ENCODE measurements at regions not wholly inside any gene's neighbourhood (a gene's known extent, or its start where the extent isn't known, plus 50 kb on each side); places are given as distances from the start of the nearest gene placed in this dataset.

DNA sequence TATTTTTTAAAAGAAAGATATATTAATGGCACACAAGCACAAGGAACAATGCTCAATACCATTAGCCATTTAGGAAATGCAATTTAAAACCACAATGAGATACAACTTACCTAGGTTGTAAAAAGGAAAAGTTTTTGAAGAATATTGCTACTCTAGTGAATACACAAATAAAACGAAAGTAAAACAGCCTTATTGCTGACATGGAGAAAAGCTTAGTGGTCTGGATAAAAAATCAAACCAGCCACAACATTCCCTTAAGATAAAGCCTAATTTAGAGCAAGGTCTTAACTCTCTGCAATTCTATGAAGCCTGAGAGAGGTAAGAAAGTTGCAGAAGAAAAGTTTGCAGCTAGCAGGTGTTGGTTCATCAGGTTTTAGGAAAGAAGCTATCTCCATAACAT lies 892.7 kb upstream of the ALCAM start:
- Mint-ChIP-seq H3K27me3 (no peaks in the 10 kb centered on the region), H3K36me3 (ENCODE audit: low read depth) (no peaks in the 10 kb centered on the region), H3K27ac (no peak overlapping the region), H3K4me3 (no peak overlapping the region), H3K4me1 (ENCODE audit: low read depth) (no peaks in the 10 kb centered on the region), H3K9me3 (peaks cover 15% of the 10 kb centered on the region)
- DNase-seq, result no peak

GRCh38 chr3:104503022-104503421 lies 863.7 kb upstream of the ALCAM start:
- Mint-ChIP-seq H3K27ac (no peak overlapping the region), H3K27me3 (no peaks in the 10 kb centered on the region), H3K4me3 (no peak overlapping the region), H3K9me3 (no peaks in the 10 kb centered on the region), H3K4me1 (ENCODE audit: low read depth) (no peaks in the 10 kb centered on the region), H3K36me3 (ENCODE audit: low read depth) (no peaks in the 10 kb centered on the region)
- DNase-seq, result no peak

DNA sequence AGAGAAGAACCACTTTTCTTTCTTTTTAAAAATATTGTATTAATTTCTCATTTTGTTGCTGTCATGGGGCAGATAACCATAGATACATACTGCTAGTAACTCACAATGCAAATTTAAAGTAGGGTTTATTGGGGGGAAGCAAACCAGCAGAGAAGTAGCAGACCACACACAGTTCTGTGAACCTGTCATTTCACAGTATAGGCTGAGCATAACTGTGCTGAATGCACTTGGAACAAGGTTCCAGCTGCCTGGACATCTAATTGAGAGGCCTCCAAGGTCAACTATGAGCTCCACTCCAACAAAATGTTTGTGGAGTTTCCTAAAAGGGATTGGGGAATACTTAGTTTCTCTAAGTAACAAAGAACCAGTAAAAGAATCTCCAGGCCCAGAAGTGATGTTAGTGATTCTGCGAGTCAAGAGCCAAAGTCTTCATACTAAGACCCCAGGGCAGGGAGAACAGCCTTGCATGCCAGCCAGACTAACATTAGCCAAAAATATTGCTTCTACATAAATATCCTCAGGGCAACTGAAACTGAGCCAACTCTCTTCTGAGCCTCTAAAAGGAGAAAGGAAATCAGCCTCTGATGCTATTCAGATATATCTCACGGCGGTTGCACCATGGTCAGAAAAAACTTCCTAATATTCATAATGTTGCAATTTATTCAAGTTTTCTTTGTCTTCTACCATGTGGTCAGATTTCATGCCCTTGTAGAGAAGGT lies 856.4 kb upstream of the ALCAM start:
- H3K27ac Mint-ChIP-seq, result no peak overlapping the region
- H3K9me3 Mint-ChIP-seq, result peaks cover 6% of the 10 kb centered on the region
- DNase-seq, result no peak
- no peak overlapping the region for H3K4me3 Mint-ChIP-seq
- H3K36me3 Mint-ChIP-seq (ENCODE audit: low read depth), result no peaks in the 10 kb centered on the region
- no peaks in the 10 kb centered on the region for H3K27me3 Mint-ChIP-seq
- no peaks in the 10 kb centered on the region for H3K4me1 Mint-ChIP-seq (ENCODE audit: low read depth)

- H3K9me3 Mint-ChIP-seq, result peaks cover 6% of the 10 kb centered on the region
- no peaks in the 10 kb centered on the region for H3K36me3 Mint-ChIP-seq (ENCODE audit: low read depth)
- no peak for DNase-seq
- no peak overlapping the region for H3K4me3 Mint-ChIP-seq
- no peaks in the 10 kb centered on the region for H3K27me3 Mint-ChIP-seq
- H3K4me1 Mint-ChIP-seq (ENCODE audit: low read depth), result no peaks in the 10 kb centered on the region
- no peak overlapping the region for H3K27ac Mint-ChIP-seq
Observed at GRCh38 chr3:104514371-104514770, 852.3 kb upstream of the ALCAM start.

DNA sequence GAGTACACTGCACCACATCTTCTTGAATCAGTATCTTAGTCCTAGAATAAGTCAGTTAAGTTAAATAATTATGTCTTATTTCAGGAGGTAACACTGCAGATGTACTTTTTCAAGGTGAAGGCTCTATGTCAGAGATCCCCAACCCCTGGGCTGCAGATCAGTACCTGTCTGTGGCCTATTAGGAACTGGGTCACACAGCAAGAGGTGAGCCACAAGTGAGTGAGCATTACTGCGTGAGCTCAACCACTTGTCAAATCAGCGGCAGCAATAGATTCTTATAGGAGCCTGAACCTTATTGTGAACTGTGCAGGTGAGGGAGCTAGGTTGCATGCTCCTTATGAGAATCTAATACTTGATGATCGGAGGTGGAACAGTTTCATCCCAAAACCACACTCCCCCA lies 851.9 kb upstream of the ALCAM start:
- Mint-ChIP-seq H3K36me3 (ENCODE audit: low read depth) (no peaks in the 10 kb centered on the region), H3K27me3 (no peaks in the 10 kb centered on the region), H3K4me3 (no peak overlapping the region), H3K9me3 (peaks cover 6% of the 10 kb centered on the region), H3K27ac (no peak overlapping the region), H3K4me1 (ENCODE audit: low read depth) (no peaks in the 10 kb centered on the region)
- no peak for DNase-seq

- peaks cover under 1% of the 10 kb centered on the region for H3K9me3 Mint-ChIP-seq
- no peaks in the 10 kb centered on the region for H3K4me1 Mint-ChIP-seq (ENCODE audit: low read depth)
- H3K36me3 Mint-ChIP-seq (ENCODE audit: low read depth), result no peaks in the 10 kb centered on the region
- H3K4me3 Mint-ChIP-seq, result no peak overlapping the region
- DNase-seq, result no peak
- H3K27ac Mint-ChIP-seq, result no peak overlapping the region
- H3K27me3 Mint-ChIP-seq, result peaks cover 4% of the 10 kb centered on the region
Observed at GRCh38 chr3:104519068-104519467, 847.6 kb upstream of the ALCAM start.

- H3K4me3 Mint-ChIP-seq, result no peak overlapping the region
- no peak overlapping the region for H3K27ac Mint-ChIP-seq
- no peaks in the 10 kb centered on the region for H3K36me3 Mint-ChIP-seq (ENCODE audit: low read depth)
Observed at GRCh38 chr3:104519468-104520227, 847.1 kb upstream of the ALCAM start.

GRCh38 chr3:104520228-104520655 lies 846.5 kb upstream of the ALCAM start:
- H3K27me3 Mint-ChIP-seq, result peaks cover 4% of the 10 kb centered on the region
- no peak overlapping the region for H3K27ac Mint-ChIP-seq
- H3K36me3 Mint-ChIP-seq (ENCODE audit: low read depth), result no peaks in the 10 kb centered on the region
- DNase-seq, result no peak
- H3K4me1 Mint-ChIP-seq (ENCODE audit: low read depth), result no peaks in the 10 kb centered on the region
- H3K4me3 Mint-ChIP-seq, result no peak overlapping the region
- no peaks in the 10 kb centered on the region for H3K9me3 Mint-ChIP-seq

More at GRCh38 chr3:104519468-104520227, 847.1 kb upstream of the ALCAM start:
- no peak for DNase-seq
- H3K27me3 Mint-ChIP-seq, result peaks cover 4% of the 10 kb centered on the region
- H3K4me1 Mint-ChIP-seq (ENCODE audit: low read depth), result no peaks in the 10 kb centered on the region
- H3K9me3 Mint-ChIP-seq, result no peaks in the 10 kb centered on the region

DNA sequence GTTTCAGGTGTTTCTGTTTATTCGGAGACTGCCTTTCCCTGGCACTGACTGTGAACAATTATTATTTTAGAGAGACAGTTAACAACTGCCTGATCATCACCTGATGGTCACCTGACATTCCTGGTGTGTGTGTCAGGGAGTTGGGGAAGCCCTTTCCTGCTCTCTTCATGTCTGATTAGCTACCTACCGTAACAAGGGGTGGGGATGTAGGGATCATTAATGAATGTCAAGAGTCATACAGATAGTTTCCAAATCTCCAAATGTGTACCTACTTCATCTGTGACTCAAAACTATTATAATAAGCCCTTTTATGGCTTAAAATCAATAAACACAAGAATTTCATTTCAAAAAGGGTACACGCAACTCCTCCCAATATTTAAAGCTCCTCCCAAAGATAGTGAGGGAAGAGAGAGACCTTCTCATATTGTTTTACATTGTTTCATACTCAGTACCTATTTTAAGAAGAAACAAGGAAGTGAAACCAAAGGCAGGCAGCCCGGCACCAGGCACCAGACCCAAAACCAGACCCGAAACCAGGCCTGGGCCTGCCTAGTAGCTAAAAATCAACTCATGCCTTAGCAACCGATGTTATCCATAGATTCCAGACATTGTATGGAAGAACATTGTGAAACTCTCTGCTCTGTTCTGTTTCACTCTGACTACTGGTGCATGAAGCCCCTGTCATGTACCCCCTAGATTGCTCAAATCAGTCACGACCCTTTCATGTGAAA lies 844.9 kb upstream of the ALCAM start:
- Mint-ChIP-seq H3K36me3 (ENCODE audit: low read depth) (no peaks in the 10 kb centered on the region), H3K27ac (no peak overlapping the region), H3K4me3 (no peak overlapping the region), H3K4me1 (ENCODE audit: low read depth) (no peaks in the 10 kb centered on the region), H3K9me3 (no peaks in the 10 kb centered on the region), H3K27me3 (peaks cover 4% of the 10 kb centered on the region)
- DNase-seq, result no peak

DNA sequence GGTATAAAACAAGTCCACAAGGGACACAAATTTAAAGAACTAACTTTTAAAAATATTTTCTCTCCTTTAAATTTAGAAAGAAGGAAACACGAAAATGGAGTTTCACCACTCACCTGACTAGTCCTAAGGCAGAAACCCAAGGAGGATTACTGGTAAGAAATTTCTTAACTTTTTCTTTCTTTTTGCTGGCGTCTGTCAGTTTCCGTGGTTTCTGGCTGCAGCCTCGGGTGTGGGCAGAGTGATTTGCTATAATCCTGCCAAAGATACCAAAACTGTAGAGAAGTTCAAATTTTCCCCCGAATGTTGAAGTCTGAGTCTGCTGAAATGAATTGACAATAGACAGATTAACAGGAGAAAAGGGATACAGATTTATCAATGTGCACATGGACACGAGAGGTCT lies 843.6 kb upstream of the ALCAM start:
- Mint-ChIP-seq H3K27me3 (peaks cover 4% of the 10 kb centered on the region), H3K9me3 (no peaks in the 10 kb centered on the region), H3K4me1 (ENCODE audit: low read depth) (no peaks in the 10 kb centered on the region), H3K27ac (no peak overlapping the region), H3K36me3 (ENCODE audit: low read depth) (no peaks in the 10 kb centered on the region), H3K4me3 (no peak overlapping the region)
- DNase-seq, result no peak

DNA sequence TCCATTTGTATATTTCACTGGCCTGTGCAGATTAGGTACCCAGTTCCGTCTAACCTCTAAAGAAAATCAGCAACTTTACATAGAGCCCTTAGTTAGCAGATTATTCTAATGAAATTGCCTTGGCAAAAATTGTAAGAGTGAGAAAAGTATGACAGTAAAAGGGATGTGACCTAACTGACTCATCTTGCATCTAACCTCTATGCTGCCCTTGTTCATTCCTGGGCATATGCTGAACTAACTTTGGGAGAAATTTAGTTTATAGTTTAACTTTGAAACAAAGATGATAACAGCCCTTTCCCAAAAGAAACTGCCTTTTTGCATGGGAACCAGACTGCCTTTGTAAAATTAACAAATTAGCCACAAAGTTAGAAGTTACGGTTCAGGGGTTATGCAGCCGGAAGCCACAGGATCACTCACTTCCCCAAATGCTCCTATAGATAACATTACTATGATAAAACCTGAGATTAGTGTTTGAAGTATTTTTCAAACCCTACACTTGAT lies 839.8 kb upstream of the ALCAM start:
- Mint-ChIP-seq H3K27me3 (peaks cover 5% of the 10 kb centered on the region), H3K4me1 (ENCODE audit: low read depth) (no peaks in the 10 kb centered on the region), H3K4me3 (no peak overlapping the region), H3K27ac (no peak overlapping the region), H3K36me3 (ENCODE audit: low read depth) (no peaks in the 10 kb centered on the region), H3K9me3 (peaks cover 6% of the 10 kb centered on the region)
- no peak for DNase-seq

DNA sequence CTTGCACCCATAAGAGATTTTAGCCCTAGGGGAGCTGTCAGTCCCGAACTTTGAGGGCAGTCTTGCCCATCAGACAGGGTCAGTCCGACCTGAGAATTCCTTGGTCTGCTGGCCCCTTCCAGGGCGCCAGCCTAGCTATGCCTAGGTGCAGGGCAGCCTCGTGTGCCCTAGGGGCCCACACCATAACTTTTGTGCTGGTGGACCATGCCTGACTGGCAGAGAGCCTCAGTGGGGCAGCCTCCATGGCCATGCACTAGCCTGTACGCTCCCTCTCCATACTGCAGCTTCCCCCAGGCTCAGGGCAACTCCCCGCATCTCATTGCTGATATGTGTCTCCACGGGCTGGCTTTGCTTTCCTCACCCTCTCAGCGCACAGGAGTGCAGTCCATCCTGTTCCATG lies 835.8 kb upstream of the ALCAM start:
- Mint-ChIP-seq H3K27ac (no peak overlapping the region), H3K4me1 (ENCODE audit: low read depth) (no peaks in the 10 kb centered on the region), H3K36me3 (ENCODE audit: low read depth) (no peaks in the 10 kb centered on the region), H3K9me3 (peaks cover 13% of the 10 kb centered on the region), H3K27me3 (peaks cover 5% of the 10 kb centered on the region), H3K4me3 (no peak overlapping the region)
- DNase-seq, result no peak

DNA sequence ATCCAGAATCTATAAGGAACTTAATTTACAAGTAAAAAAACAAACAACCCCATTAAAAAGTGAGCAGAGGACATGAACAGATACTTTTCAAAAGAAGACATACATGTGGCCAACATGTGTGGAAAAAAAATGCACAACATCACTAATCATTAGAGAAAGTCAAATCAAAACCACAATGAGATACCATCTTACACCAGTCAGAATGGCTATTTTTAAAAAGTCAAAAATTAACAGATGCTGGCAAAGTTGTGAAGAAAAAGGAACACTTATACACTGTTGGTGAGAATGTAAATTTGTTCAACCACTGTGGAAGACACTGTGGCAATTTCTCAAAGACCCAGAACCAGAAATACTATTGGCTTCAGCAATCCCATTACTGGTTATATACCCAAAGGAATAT lies 830.0 kb upstream of the ALCAM start:
- Mint-ChIP-seq H3K4me1 (ENCODE audit: low read depth) (no peaks in the 10 kb centered on the region), H3K9me3 (peaks cover 8% of the 10 kb centered on the region), H3K27me3 (no peaks in the 10 kb centered on the region), H3K27ac (no peak overlapping the region), H3K36me3 (ENCODE audit: low read depth) (no peaks in the 10 kb centered on the region), H3K4me3 (no peak overlapping the region)
- DNase-seq, result no peak

DNA sequence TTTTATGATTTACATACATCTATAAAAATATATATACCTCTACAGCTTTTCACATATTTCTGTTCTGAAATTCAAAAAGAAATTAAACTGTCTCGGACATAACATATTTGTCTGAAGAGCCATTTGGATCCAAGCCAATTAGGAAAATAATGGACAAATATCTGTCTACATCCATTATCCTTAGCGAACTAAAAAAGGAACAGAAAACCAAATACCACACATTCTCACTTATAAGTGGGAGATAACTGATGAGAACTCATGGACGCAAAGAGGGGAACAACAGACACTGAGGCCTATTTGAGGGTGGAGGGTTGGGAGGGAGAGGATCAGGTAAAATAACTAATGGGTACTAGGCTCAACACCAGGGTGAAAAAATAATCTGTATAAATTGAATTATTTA lies 829.4 kb upstream of the ALCAM start:
- no peak for DNase-seq
- Mint-ChIP-seq H3K4me1 (ENCODE audit: low read depth) (no peaks in the 10 kb centered on the region), H3K27me3 (no peaks in the 10 kb centered on the region), H3K9me3 (peaks cover 3% of the 10 kb centered on the region), H3K36me3 (ENCODE audit: low read depth) (no peaks in the 10 kb centered on the region), H3K4me3 (no peak overlapping the region), H3K27ac (no peak overlapping the region)

DNA sequence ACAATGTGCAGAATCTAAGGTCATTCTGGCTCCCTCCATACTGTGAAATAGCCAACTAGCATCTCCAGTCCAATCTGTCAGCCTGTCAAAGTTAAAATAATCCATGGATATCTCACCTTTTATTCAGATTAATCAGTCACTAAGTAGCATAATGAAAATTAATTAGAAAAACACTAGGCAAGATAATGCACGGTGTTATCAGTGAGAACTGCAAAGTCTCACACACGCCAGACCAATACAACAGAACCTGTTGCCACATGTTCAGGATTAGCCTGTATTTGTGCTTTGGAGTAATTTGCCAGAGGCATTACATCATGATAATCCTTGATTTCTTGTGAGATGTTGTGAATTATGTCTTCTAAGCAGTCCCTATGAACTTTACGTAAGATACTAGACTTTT lies 820.4 kb upstream of the ALCAM start:
- no peaks in the 10 kb centered on the region for H3K27me3 Mint-ChIP-seq
- H3K9me3 Mint-ChIP-seq, result no peaks in the 10 kb centered on the region
- no peak overlapping the region for H3K27ac Mint-ChIP-seq
- no peaks in the 10 kb centered on the region for H3K4me1 Mint-ChIP-seq (ENCODE audit: low read depth)
- H3K4me3 Mint-ChIP-seq, result no peak overlapping the region
- no peaks in the 10 kb centered on the region for H3K36me3 Mint-ChIP-seq (ENCODE audit: low read depth)
- no peak for DNase-seq

Measured in activated T-cell treated with anti-CD3 and anti-CD28 coated beads, Interleukin-2, amount 50 U/mL, for 24 hours (primary cell).